ENCODE measurements at regions not wholly inside any gene's neighbourhood (a gene's known extent, or its start where the extent isn't known, plus 50 kb on each side); places are given as distances from the start of the nearest gene placed in this dataset.
"Not testable (repeated sequence)": the region's sequence is repeated elsewhere in the genome, so short reads cannot be mapped to it uniquely, and the experiment has no call there.

- H3K9me3 ChIP-seq: no peaks in the 10 kb centered on the region
- no peak overlapping the region for H3K4me3 ChIP-seq
- DNase-seq: no peak
- H3K4me1 ChIP-seq: no peaks in the 10 kb centered on the region
- TF ChIP-seq POLR2A (IDR thresholded peaks at IDR 0.05) (no peak), CTCF (IDR thresholded peaks at IDR 0.05) (no peak)
- no peak overlapping the region for H3K27ac ChIP-seq
- no peaks in the 10 kb centered on the region for H3K36me3 ChIP-seq
- no peaks in the 10 kb centered on the region for H3K27me3 ChIP-seq
Measured at GRCh38 chr5:56383761-56384160, 150.6 kb upstream of the ANKRD55 start.

GRCh38 chr5:56382896-56383295 is 149.8 kb upstream of the ANKRD55 start:
- Histone ChIP-seq H3K36me3 (no peaks in the 10 kb centered on the region), H3K27ac (no peak overlapping the region), H3K9me3 (no peaks in the 10 kb centered on the region), H3K4me1 (no peaks in the 10 kb centered on the region), H3K4me3 (no peak overlapping the region), H3K27me3 (no peaks in the 10 kb centered on the region)
- TF ChIP-seq POLR2A (IDR thresholded peaks at IDR 0.05): no peak
- no peak for TF ChIP-seq CTCF (IDR thresholded peaks at IDR 0.05)
- DNase-seq: no peak

- no peak for DNase-seq
- no peak for TF ChIP-seq CTCF (IDR thresholded peaks at IDR 0.05)
- TF ChIP-seq POLR2A (IDR thresholded peaks at IDR 0.05): no peak
- no peak overlapping the region for H3K27ac ChIP-seq
- no peaks in the 10 kb centered on the region for H3K9me3 ChIP-seq
- no peak overlapping the region for H3K4me3 ChIP-seq
- H3K36me3 ChIP-seq: no peaks in the 10 kb centered on the region
- H3K4me1 ChIP-seq: no peaks in the 10 kb centered on the region
- H3K27me3 ChIP-seq: no peaks in the 10 kb centered on the region
Measured at GRCh38 chr5:56377573-56377972, 144.4 kb upstream of the ANKRD55 start.

GRCh38 chr5:56376128-56376527 is 143.0 kb upstream of the ANKRD55 start:
- no peak overlapping the region for H3K27ac ChIP-seq
- no peaks in the 10 kb centered on the region for H3K36me3 ChIP-seq
- H3K9me3 ChIP-seq: no peaks in the 10 kb centered on the region
- H3K4me1 ChIP-seq: no peaks in the 10 kb centered on the region
- no peaks in the 10 kb centered on the region for H3K27me3 ChIP-seq
- DNase-seq: no peak
- H3K4me3 ChIP-seq: no peak overlapping the region
- TF ChIP-seq CTCF (IDR thresholded peaks at IDR 0.05): no peak
- TF ChIP-seq POLR2A (IDR thresholded peaks at IDR 0.05): no peak

GRCh38 chr5:56375011-56375410 is 141.9 kb upstream of the ANKRD55 start:
- Histone ChIP-seq H3K9me3 (no peaks in the 10 kb centered on the region), H3K4me3 (no peak overlapping the region), H3K27me3 (no peaks in the 10 kb centered on the region), H3K36me3 (no peaks in the 10 kb centered on the region), H3K27ac (no peak overlapping the region), H3K4me1 (no peaks in the 10 kb centered on the region)
- TF ChIP-seq CTCF (IDR thresholded peaks at IDR 0.05): no peak
- no peak for TF ChIP-seq POLR2A (IDR thresholded peaks at IDR 0.05)
- DNase-seq: no peak

- not testable (repeated sequence) for H3K4me1 ChIP-seq, H3K9me3 ChIP-seq, H3K36me3 ChIP-seq, H3K27ac ChIP-seq, H3K4me3 ChIP-seq, DNase-seq, H3K27me3 ChIP-seq
Measured at GRCh38 chr5:56372491-56372890, 139.4 kb upstream of the ANKRD55 start.
